ENCODE measurements at regions not wholly inside any gene's neighbourhood (a gene's known extent, or its start where the extent isn't known, plus 50 kb on each side); places are given as distances from the start of the nearest gene placed in this dataset.
"Not testable (repeated sequence)": the region's sequence is repeated elsewhere in the genome, so short reads cannot be mapped to it uniquely, and the experiment has no call there.

DNA sequence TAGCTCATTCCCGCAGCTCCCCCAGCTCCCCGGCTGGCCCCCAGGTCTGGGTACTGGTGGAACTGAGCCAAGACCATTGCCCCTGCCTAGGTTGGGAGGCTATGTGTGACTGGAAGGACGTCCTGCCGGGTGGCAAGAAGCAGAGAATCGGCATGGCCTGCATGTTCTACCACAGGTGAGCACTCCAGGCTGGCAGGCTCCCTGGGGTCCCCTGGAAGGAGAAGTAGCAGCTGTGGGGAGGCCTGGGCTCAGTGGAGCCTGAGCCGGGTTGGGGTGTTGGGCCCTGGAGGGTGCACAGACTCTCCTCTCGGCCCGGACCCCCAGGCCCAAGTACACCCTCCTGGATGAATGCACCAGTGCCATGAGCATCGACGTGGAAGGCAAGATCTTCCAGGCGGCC lies 202.6 kb downstream of the CCT8L2 start:
- TF ChIP-seq, protein P1, sequence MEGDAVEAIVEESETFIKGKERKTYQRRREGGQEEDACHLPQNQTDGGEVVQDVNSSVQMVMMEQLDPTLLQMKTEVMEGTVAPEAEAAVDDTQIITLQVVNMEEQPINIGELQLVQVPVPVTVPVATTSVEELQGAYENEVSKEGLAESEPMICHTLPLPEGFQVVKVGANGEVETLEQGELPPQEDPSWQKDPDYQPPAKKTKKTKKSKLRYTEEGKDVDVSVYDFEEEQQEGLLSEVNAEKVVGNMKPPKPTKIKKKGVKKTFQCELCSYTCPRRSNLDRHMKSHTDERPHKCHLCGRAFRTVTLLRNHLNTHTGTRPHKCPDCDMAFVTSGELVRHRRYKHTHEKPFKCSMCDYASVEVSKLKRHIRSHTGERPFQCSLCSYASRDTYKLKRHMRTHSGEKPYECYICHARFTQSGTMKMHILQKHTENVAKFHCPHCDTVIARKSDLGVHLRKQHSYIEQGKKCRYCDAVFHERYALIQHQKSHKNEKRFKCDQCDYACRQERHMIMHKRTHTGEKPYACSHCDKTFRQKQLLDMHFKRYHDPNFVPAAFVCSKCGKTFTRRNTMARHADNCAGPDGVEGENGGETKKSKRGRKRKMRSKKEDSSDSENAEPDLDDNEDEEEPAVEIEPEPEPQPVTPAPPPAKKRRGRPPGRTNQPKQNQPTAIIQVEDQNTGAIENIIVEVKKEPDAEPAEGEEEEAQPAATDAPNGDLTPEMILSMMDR (IDR thresholded peaks at IDR 0.05; ENCODE audit: borderline replicate concordance, extremely low read depth, low read length, poor library complexity, severe bottlenecking): not testable (repeated sequence)
- TF ChIP-seq EZH2 (IDR thresholded peaks at IDR 0.05; ENCODE audit: borderline replicate concordance, low read depth, low read length, severe bottlenecking): not testable (repeated sequence)

All from DND-41 (cell line).